Smooth muscle cell (in vitro differentiated cells): ENCODE measurements at regions not wholly inside any gene's neighbourhood (a gene's known extent, or its start where the extent isn't known, plus 50 kb on each side); places are given as distances from the start of the nearest gene placed in this dataset.
A peak's percentile ranks its signal among the peaks of the same experiment; 100 is the strongest.

Experiments used
- DNase-seq: peaks from one replicate; lab custom pipeline; 2025; ENCODE audit not compliant: unreplicated experiment; lab: John Stamatoyannopoulos, UW
- H2AFZ ChIP-seq: fragments of 200-600 bp; sonication (generic); 2 replicates; pipeline ENCODE4 v1.6.0; 2016; ENCODE audit warnings: antibody characterized with exemption, low read depth, mild to moderate bottlenecking
- H3F3A ChIP-seq: fragments of 200-600 bp; sonication (generic); 2 replicates; pipeline ENCODE4 v1.6.0; 2017; ENCODE audit warnings: antibody characterized with exemption, low read depth
- H3K27ac ChIP-seq: fragments of 200-600 bp; sonication (generic); 2 replicates; pipeline ENCODE4 v1.5.1; 2016; ENCODE audit warnings: low read depth, mild to moderate bottlenecking
- H3K27me3 ChIP-seq: fragments of 200-600 bp; sonication (generic); 2 replicates; pipeline ENCODE4 v1.6.1; 2016; ENCODE audit warnings: low read depth, mild to moderate bottlenecking
- H3K36me3 ChIP-seq: fragments of 200-600 bp; sonication (generic); 2 replicates; pipeline ENCODE4 v1.5.1; 2016; ENCODE audit warnings: low read depth
- H3K4me1 ChIP-seq: fragments of 200-600 bp; sonication (generic); 2 replicates; pipeline ENCODE4 v1.5.1; 2016; ENCODE audit warnings: low read depth
- H3K4me2 ChIP-seq: fragments of 200-600 bp; sonication (generic); 2 replicates; pipeline ENCODE4 v1.6.0; 2016; ENCODE audit warnings: mild to moderate bottlenecking
- H3K4me3 ChIP-seq: fragments of 200-600 bp; sonication (generic); 2 replicates; pipeline ENCODE4 v1.5.1; 2016; ENCODE audit warnings: mild to moderate bottlenecking
- H3K79me2 ChIP-seq: fragments of 200-600 bp; sonication (generic); 2 replicates; pipeline ENCODE4 v1.6.0; 2016; ENCODE audit warnings: low read depth, mild to moderate bottlenecking
- H3K9ac ChIP-seq: fragments of 200-600 bp; sonication (generic); 2 replicates; pipeline ENCODE4 v1.6.0; 2016; ENCODE audit warnings: low read depth
- H3K9me3 ChIP-seq: fragments of 200-600 bp; sonication (generic); replicated peaks from 2 replicates; pipeline ENCODE4 v1.5.1; 2016; ENCODE audit warnings: low read depth
- H4K20me1 ChIP-seq: fragments of 200-600 bp; sonication (generic); 2 replicates; pipeline ENCODE4 v1.6.0; 2016; ENCODE audit warnings: low read depth
- WGBS: methylation state at CpG from one replicate; pipeline ENCODE4 v1.1.7; 2016; ENCODE audit warnings: low lambda C conversion rate; 5-methylcytosine and 5-hydroxymethylcytosine counted together
- TF ChIP-seq, protein P1 (sequence below): fragments of 200-600 bp; sonication (generic); IDR thresholded peaks from 2 replicates; pipeline ENCODE4 v1.5.1; 2017; ENCODE audit warnings: borderline replicate concordance, mild to moderate bottlenecking, antibody characterized with exemption; ENCODE audit not compliant: insufficient read depth, poor library complexity, severe bottlenecking

DNA sequence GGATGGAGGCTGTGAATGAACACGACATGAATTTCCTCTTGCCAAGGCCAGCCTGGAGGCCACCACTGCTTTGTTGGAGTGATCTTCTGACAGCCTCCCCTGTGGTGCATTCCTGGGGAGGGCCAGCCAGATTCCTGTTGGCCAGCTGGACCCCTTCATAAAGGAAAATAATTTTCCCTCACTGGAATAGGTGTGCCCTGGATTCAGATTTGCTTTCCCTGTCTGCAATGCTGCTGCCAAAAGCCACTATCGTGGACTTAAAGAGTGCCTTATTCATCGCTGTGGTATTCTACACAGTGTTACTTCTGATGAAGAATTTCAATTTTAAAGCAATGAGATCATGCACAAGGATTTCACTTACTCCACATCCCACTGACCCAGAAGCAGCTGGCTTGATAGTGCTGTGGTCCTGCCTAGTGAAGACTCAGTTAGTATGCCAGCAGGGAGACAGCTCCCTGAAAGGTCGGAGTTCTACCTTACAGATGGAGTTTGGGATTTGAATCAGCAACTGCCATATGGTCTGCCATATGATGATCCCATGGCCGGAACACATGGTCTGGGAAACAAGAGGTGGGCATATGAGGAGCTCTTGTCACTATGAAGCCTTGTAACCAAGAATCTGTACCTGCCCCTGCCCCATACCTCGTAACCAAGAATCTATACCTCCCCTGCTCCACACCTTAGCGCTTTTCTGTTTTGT lies 145.2 kb downstream of the KLF13 start:
- Histone ChIP-seq H3K4me2 (peak overlapping the region; percentile 52), H3K9me3 (no peaks in the 10 kb centered on the region), H3K4me1 (peaks cover 4% of the 10 kb centered on the region), H3K79me2 (no peaks in the 10 kb centered on the region), H3K27me3 (no peaks in the 10 kb centered on the region), H2AFZ (no peak overlapping the region), H3K4me3 (no peak overlapping the region), H3K36me3 (no peaks in the 10 kb centered on the region), H3K9ac (peak overlapping the region; percentile 39), H3K27ac (peak overlapping the region; percentile 57), H4K20me1 (no peaks in the 10 kb centered on the region), H3F3A (no peaks in the 10 kb centered on the region)
- DNase-seq = no peak
- TF ChIP-seq, protein P1, sequence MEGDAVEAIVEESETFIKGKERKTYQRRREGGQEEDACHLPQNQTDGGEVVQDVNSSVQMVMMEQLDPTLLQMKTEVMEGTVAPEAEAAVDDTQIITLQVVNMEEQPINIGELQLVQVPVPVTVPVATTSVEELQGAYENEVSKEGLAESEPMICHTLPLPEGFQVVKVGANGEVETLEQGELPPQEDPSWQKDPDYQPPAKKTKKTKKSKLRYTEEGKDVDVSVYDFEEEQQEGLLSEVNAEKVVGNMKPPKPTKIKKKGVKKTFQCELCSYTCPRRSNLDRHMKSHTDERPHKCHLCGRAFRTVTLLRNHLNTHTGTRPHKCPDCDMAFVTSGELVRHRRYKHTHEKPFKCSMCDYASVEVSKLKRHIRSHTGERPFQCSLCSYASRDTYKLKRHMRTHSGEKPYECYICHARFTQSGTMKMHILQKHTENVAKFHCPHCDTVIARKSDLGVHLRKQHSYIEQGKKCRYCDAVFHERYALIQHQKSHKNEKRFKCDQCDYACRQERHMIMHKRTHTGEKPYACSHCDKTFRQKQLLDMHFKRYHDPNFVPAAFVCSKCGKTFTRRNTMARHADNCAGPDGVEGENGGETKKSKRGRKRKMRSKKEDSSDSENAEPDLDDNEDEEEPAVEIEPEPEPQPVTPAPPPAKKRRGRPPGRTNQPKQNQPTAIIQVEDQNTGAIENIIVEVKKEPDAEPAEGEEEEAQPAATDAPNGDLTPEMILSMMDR = no peak
- 60% methylated on average over 7 of the region's 7 CpGs for WGBS

DNA sequence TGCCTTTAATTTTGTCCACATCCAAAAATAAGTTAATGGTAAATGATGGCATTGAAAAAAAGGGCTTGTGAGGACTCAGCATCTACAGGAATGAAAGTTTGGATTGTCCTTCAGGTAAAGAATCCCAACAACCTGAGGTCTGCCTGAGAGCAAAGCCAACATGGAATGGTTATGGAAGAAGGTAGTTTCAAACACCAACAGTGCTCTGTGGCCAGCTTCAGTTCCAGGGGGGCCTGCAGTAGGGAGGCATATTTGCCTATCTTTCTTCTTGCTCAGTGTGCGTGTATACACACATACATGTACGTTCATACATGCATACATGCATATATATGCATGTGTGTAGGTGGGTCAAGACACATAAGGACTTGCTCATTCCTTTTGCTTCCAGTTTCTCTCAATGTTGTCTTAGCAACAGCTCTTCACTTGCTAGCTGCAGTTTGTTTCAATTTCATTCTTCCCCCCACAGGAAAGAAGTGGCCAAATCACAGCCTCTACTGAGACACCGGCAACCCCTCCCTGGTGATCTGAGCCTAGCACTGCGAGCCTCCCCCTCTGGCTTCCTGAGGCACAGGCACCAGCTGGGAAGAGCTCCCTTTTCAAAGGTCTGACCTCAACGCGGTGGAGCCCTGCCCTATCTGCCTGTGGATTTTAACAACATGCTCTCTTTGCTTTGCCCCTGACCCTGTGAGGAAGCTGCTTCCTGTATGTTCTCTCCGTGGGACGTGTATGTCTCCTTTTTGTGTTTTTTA lies 146.2 kb downstream of the KLF13 start:
- H3K27me3 ChIP-seq = no peaks in the 10 kb centered on the region
- DNase-seq = no peak
- no peaks in the 10 kb centered on the region for H3K9me3 ChIP-seq
- H4K20me1 ChIP-seq = no peaks in the 10 kb centered on the region
- peaks cover 4% of the 10 kb centered on the region for H3K4me1 ChIP-seq
- H3F3A ChIP-seq = no peaks in the 10 kb centered on the region
- no peaks in the 10 kb centered on the region for H3K79me2 ChIP-seq
- H3K9ac ChIP-seq = peak overlapping the region; percentile 39
- TF ChIP-seq, protein P1 = no peak
- H2AFZ ChIP-seq = no peak overlapping the region
- no peak overlapping the region for H3K4me2 ChIP-seq
- 59% methylated on average over 8 of the region's 8 CpGs for WGBS
- no peak overlapping the region for H3K27ac ChIP-seq
- no peak overlapping the region for H3K4me3 ChIP-seq
- H3K36me3 ChIP-seq = no peaks in the 10 kb centered on the region

DNA sequence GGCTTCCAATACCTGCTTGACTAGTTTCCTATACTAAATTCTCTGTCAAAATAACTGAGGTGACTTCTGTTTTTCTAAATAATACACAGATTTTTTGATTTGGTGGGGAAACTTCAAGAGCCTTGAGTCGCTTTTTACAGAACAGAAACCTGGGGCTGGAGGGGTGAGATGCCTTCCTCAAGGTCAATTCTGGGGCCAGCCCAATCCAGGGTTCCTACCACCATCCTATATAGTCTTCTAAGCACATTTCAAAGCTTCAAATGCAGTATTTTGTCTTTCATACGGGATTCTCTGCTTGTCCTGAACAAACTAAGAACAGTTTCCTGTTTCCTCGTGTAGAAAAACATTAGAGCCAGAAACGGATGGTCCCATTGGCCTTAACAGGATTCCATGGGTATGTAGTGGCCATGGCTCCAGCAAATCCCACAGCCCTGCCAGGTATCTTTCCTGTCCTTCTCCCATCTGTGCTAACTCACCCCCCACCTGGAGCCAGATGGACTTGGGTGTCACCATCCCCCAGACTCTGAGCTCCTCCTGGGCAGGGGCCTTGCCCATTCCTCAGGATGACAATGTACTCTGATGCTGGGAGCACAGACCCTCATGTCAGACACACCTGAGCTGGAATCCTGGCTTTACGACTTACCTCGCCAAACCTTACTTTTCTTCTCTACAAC lies 146.9 kb downstream of the KLF13 start:
- H3K4me1 ChIP-seq = peaks cover 4% of the 10 kb centered on the region
- H3K9me3 ChIP-seq = no peaks in the 10 kb centered on the region
- no peaks in the 10 kb centered on the region for H3K79me2 ChIP-seq
- 87% methylated on average over 6 of the region's 6 CpGs for WGBS
- H3K9ac ChIP-seq = no peak overlapping the region
- H2AFZ ChIP-seq = no peak overlapping the region
- TF ChIP-seq, protein P1 = no peak
- H3F3A ChIP-seq = no peaks in the 10 kb centered on the region
- no peaks in the 10 kb centered on the region for H4K20me1 ChIP-seq
- DNase-seq = no peak
- no peak overlapping the region for H3K4me3 ChIP-seq
- H3K36me3 ChIP-seq = no peaks in the 10 kb centered on the region
- no peak overlapping the region for H3K4me2 ChIP-seq
- no peaks in the 10 kb centered on the region for H3K27me3 ChIP-seq
- no peak overlapping the region for H3K27ac ChIP-seq
